LoVo (cell line): ENCODE measurements at regions not wholly inside any gene's neighbourhood (a gene's known extent, or its start where the extent isn't known, plus 50 kb on each side); places are given as distances from the start of the nearest gene placed in this dataset.
A peak's percentile ranks its signal among the peaks of the same experiment; 100 is the strongest.
"Not testable (repeated sequence)": the region's sequence is repeated elsewhere in the genome, so short reads cannot be mapped to it uniquely, and the experiment has no call there.

Source experiments
- DNase-seq: peaks from one replicate; pipeline ENCODE4 v3.0.0-alpha.2; 2016; ENCODE audit warnings: low spot score

- DNase-seq, result no peak
Measured at GRCh38 chr16:82298472-82298871, 128.4 kb upstream of the MPHOSPH6 start.

GRCh38 chr16:82295290-82296201, 125.5 kb upstream of the MPHOSPH6 start:
- DNase-seq, result no peak

GRCh38 chr16:82293671-82294070, 123.6 kb upstream of the MPHOSPH6 start:
- no peak for DNase-seq

GRCh38 chr16:82287937-82288336, 117.9 kb upstream of the MPHOSPH6 start:
- DNase-seq, result no peak

- DNase-seq, result no peak
Measured at GRCh38 chr16:82282662-82283061, 112.6 kb upstream of the MPHOSPH6 start.

- no peak for DNase-seq
Measured at GRCh38 chr16:82281544-82281943, 111.5 kb upstream of the MPHOSPH6 start.

- no peak for DNase-seq
Measured at GRCh38 chr16:82280867-82281266, 110.8 kb upstream of the MPHOSPH6 start.

- DNase-seq, result not testable (repeated sequence)
Measured at GRCh38 chr16:82275349-82275748, 105.3 kb upstream of the MPHOSPH6 start.

- DNase-seq, result no peak
Measured at GRCh38 chr16:82271636-82272035, 101.6 kb upstream of the MPHOSPH6 start.

- DNase-seq, result not testable (repeated sequence)
Measured at GRCh38 chr16:82267675-82268074, 97.7 kb upstream of the MPHOSPH6 start.

- no peak for DNase-seq
Measured at GRCh38 chr16:82265809-82266208, 95.8 kb upstream of the MPHOSPH6 start.

- DNase-seq, result no peak
Measured at GRCh38 chr16:82264756-82265155, 94.7 kb upstream of the MPHOSPH6 start.

- DNase-seq, result peak; percentile 53
Measured at GRCh38 chr16:82263521-82264143, 93.6 kb upstream of the MPHOSPH6 start.

GRCh38 chr16:82262244-82262643, 92.2 kb upstream of the MPHOSPH6 start:
- no peak for DNase-seq

GRCh38 chr16:82260212-82260795, 90.3 kb upstream of the MPHOSPH6 start:
- DNase-seq, result no peak

- DNase-seq, result no peak
Measured at GRCh38 chr16:82259731-82260130, 89.7 kb upstream of the MPHOSPH6 start.

GRCh38 chr16:82257990-82258389, 88.0 kb upstream of the MPHOSPH6 start:
- DNase-seq, result no peak

GRCh38 chr16:82252582-82252981, 82.6 kb upstream of the MPHOSPH6 start:
- no peak for DNase-seq

- DNase-seq, result no peak
Measured at GRCh38 chr16:82248677-82249076, 78.7 kb upstream of the MPHOSPH6 start.

- DNase-seq, result no peak
Measured at GRCh38 chr16:82248012-82248656, 78.1 kb upstream of the MPHOSPH6 start.

GRCh38 chr16:82242201-82242600, 72.2 kb upstream of the MPHOSPH6 start:
- DNase-seq, result no peak

GRCh38 chr16:82241469-82242052, 71.5 kb upstream of the MPHOSPH6 start:
- DNase-seq, result no peak
